Mesenteric fat pad (tissue), 1 donor: ENCODE measurements at regions not wholly inside any gene's neighbourhood (a gene's known extent, or its start where the extent isn't known, plus 50 kb on each side); places are given as distances from the start of the nearest gene placed in this dataset.
"Not testable (repeated sequence)": the region's sequence is repeated elsewhere in the genome, so short reads cannot be mapped to it uniquely, and the experiment has no call there.

Experiments used
- DNase-seq: peaks from one replicate; pipeline ENCODE4 v3.0.0-alpha.2; 2020; ENCODE audit warnings: low spot score
- donor health status: DM: yes; HTN: yes; CAD: no.

- no peak for DNase-seq
Observed at GRCh38 chr6:68069921-68070710, 565.0 kb upstream of the ADGRB3 start.

GRCh38 chr6:68059899-68060298 lies 575.2 kb upstream of the ADGRB3 start:
- no peak for DNase-seq

- no peak for DNase-seq
Observed at GRCh38 chr6:68059261-68059660, 575.8 kb upstream of the ADGRB3 start.

GRCh38 chr6:68056596-68056995 lies 578.5 kb upstream of the ADGRB3 start:
- DNase-seq = not testable (repeated sequence)

GRCh38 chr6:68054756-68055155 lies 580.3 kb upstream of the ADGRB3 start:
- DNase-seq = no peak

- DNase-seq = no peak
Observed at GRCh38 chr6:68053805-68054373, 581.2 kb upstream of the ADGRB3 start.

GRCh38 chr6:68052234-68052633 lies 582.8 kb upstream of the ADGRB3 start:
- no peak for DNase-seq

- DNase-seq = no peak
Observed at GRCh38 chr6:68049562-68049961, 585.5 kb upstream of the ADGRB3 start.

GRCh38 chr6:68046756-68047155 lies 588.3 kb upstream of the ADGRB3 start:
- DNase-seq = no peak

- DNase-seq = no peak
Observed at GRCh38 chr6:68046302-68046701, 588.8 kb upstream of the ADGRB3 start.

GRCh38 chr6:68045193-68045592 lies 589.9 kb upstream of the ADGRB3 start:
- DNase-seq = no peak

- DNase-seq = no peak
Observed at GRCh38 chr6:68044264-68044663, 590.8 kb upstream of the ADGRB3 start.

GRCh38 chr6:68043122-68043398 lies 592.0 kb upstream of the ADGRB3 start:
- no peak for DNase-seq

- DNase-seq = no peak
Observed at GRCh38 chr6:68042339-68043121, 592.6 kb upstream of the ADGRB3 start.

- no peak for DNase-seq
Observed at GRCh38 chr6:68040780-68041179, 594.3 kb upstream of the ADGRB3 start.

GRCh38 chr6:68040312-68040778 lies 594.7 kb upstream of the ADGRB3 start:
- no peak for DNase-seq

- no peak for DNase-seq
Observed at GRCh38 chr6:68039641-68040311, 595.3 kb upstream of the ADGRB3 start.

- no peak for DNase-seq
Observed at GRCh38 chr6:68038815-68039408, 596.2 kb upstream of the ADGRB3 start.

GRCh38 chr6:68032217-68032616 lies 602.9 kb upstream of the ADGRB3 start:
- DNase-seq = no peak

- no peak for DNase-seq
Observed at GRCh38 chr6:68031054-68031453, 604.0 kb upstream of the ADGRB3 start.

- no peak for DNase-seq
Observed at GRCh38 chr6:68026483-68026882, 608.6 kb upstream of the ADGRB3 start.
